GM10266 (cell line): ENCODE measurements at regions not wholly inside any gene's neighbourhood (a gene's known extent, or its start where the extent isn't known, plus 50 kb on each side); places are given as distances from the start of the nearest gene placed in this dataset.

Experiments used
- DNase-seq: peaks from one replicate; pipeline ENCODE4 v3.0.0; 2012; ENCODE audit errors: extremely low spot score
- TF ChIP-seq, protein P1 (sequence below): IDR thresholded peaks from 2 replicates; pipeline ENCODE4 v1.5.1; 2012; ENCODE audit warnings: mild to moderate bottlenecking, low read depth; ENCODE audit not compliant: control insufficient read depth, insufficient read depth; ENCODE audit errors: missing control alignments

DNA sequence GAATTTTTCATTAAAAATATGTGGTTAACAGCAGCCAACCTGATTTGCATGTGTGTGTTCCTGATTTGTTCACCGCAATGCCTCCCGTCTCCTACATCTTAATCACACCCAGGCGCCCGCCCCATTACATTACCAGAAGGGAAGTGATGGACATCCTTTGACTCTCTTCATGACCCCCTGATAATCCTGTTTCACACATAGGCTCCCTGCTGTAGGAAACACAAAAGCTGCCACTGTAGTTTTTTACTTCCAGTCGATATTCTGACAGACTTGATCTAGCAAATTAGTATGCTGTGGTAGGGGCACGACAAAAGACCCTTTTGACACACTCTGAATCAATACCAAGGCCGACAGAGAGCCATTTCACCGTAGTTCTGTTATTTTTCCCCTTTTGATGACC, 287.8 kb upstream of the ISL1 start:
- DNase-seq = no peak
- TF ChIP-seq, protein P1, sequence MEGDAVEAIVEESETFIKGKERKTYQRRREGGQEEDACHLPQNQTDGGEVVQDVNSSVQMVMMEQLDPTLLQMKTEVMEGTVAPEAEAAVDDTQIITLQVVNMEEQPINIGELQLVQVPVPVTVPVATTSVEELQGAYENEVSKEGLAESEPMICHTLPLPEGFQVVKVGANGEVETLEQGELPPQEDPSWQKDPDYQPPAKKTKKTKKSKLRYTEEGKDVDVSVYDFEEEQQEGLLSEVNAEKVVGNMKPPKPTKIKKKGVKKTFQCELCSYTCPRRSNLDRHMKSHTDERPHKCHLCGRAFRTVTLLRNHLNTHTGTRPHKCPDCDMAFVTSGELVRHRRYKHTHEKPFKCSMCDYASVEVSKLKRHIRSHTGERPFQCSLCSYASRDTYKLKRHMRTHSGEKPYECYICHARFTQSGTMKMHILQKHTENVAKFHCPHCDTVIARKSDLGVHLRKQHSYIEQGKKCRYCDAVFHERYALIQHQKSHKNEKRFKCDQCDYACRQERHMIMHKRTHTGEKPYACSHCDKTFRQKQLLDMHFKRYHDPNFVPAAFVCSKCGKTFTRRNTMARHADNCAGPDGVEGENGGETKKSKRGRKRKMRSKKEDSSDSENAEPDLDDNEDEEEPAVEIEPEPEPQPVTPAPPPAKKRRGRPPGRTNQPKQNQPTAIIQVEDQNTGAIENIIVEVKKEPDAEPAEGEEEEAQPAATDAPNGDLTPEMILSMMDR = no peak

DNA sequence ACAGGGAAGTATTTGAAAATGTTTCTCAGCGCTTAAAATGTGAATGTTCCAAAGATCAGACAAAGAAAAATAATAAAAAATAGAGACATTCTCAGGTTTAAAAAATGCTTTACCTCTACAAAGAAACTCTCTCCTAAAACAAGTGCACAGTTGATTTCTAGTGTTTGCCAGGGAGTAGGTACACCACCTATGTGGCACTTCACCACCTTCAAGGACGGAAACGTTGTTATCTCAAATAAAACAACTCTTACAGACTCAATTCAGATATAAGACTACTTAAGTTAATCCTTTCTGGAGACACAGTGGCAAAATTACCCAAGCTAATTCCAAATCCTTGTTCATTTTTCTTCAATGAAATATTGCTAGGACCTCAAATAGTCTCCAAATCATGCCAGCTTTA, 286.4 kb upstream of the ISL1 start:
- TF ChIP-seq, protein P1 = no peak
- DNase-seq = no peak

DNA sequence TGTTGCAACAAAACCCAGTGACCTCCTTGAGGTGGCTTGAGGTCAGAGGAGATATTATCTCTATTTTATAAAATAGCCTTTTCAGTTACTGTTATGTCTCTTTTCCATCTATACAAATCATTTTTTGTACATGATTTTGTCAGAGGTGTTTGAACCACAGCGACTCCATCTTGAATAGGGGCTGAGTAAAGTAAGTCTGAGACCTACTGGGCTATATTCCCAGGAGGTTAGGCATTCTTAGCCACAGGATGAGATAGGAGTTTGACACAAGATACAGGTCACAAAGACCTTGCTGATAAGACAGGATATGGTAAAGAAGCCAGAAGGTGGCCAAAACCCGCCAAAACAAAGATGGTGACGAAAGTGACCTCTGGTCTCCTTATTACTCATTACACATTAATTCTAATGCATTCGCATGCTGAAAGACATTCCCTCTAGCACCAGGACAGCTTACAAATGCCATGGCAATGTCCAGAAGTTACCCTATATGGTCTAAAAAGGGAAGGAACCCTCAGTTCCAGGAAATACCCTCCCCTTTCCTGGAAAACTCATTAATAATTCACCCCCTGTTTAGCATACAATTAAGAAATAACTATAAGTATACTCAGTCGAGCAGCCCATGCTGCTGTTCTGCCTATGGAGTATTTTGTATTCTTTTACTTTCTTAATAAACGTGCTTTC, 283.9 kb upstream of the ISL1 start:
- TF ChIP-seq, protein P1 = no peak
- DNase-seq = no peak

DNA sequence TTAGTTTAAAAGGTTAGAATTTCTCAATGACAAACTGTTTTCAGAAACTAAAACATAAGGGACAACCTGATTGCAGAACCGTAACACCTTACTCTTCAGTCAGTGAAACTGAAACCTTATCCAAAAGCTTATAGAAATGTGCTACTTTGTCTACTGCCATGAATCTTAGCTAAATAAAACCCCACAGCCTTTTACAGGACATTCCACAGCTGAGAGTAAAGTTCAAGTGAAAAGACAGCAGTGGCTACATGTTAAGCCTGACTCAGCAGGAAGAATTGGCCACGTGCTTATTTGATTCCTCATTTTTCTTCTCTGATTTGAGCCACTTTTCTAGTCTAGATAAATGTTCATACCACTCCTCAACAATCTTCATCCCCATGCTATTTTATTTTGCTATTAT, 278.7 kb upstream of the ISL1 start:
- no peak for DNase-seq

DNA sequence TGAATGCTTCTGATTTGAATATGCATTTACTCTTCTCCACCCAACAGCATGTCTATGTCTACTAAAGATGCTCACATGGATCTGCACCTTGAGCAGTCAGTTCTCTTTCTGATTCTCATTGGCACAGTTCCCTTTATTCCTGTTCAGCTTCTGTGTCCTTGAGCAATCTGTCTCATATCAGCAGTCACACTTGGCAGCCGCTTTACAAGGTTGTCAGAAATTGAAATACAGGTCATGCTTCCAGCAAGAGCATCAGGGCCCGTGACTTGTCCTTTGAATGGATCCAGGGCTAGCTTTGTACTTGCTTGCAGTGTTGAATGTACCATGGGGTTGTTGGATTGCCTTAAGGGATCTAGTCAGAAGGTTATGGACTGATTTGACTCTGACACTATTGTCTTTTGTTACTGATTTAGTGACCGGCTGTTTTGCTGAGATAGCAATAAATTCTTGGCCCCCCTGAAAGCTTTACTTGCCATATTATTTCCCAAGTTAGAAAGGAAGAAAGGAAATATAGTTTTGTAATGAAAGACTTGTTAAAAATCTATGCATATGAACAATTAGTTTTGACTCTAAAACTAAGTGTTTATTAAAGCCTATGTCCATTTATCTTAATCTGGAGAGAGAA, 273.4 kb upstream of the ISL1 start:
- TF ChIP-seq, protein P1 = no peak
- no peak for DNase-seq

More for the DNA sequence above, 278.7 kb upstream of the ISL1 start:
- TF ChIP-seq, protein P1 = no peak

DNA sequence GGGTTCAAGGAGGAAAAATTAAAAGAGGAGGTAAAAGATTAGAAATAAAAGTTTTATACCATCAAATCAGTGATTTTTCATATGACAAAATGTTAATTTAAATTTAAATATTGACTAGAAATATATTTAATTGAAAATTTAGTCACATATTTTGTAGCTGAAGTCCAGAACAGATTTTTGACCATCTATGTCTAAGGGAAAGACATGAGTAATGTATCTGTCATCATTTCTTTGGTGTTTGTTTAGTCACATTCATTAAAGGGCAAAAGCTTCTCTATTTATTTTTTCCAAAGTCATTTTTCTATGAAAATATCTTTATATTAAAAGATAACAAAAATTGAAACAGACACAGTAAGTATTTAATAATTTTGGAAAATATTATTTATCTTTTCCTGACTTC, 252.0 kb upstream of the ISL1 start:
- DNase-seq = no peak

DNA sequence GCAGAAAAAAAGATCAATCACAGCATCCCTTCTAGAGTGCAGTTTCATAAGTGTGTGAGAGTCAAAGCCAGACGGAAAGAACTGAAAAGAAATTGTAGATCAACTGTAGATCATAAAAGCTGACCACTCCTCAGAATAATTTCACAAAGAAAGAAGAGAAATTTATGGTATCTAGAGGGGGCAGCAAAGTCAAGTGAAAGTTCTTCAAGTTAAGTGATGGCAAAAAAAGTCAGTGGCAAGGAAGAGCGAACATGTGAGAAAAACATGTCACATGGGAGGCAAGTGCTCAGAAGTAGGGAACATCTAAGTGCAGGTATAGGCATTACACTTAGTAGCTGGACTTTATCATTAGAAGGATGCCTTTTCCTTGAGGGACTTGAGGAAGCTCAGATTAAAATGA, 245.1 kb upstream of the ISL1 start:
- TF ChIP-seq, protein P1 = no peak
- DNase-seq = no peak

More for the DNA sequence above, 252.0 kb upstream of the ISL1 start:
- TF ChIP-seq, protein P1 = no peak
